ENCODE measurements at regions not wholly inside any gene's neighbourhood (a gene's known extent, or its start where the extent isn't known, plus 50 kb on each side); places are given as distances from the start of the nearest gene placed in this dataset.

GRCh38 chr9:82763656-82764055 lies 299.3 kb downstream of the RASEF start:
- TF ChIP-seq CTCF (IDR thresholded peaks at IDR 0.05; ENCODE audit: low read depth, low read length, poor library complexity, severe bottlenecking) (no peak), EZH2phosphoT487 (IDR thresholded peaks at IDR 0.05; ENCODE audit: borderline replicate concordance, low read length) (no peak)

All from DOHH2 (cell line).